ENCODE measurements at regions not wholly inside any gene's neighbourhood (a gene's known extent, or its start where the extent isn't known, plus 50 kb on each side); places are given as distances from the start of the nearest gene placed in this dataset.

DNA sequence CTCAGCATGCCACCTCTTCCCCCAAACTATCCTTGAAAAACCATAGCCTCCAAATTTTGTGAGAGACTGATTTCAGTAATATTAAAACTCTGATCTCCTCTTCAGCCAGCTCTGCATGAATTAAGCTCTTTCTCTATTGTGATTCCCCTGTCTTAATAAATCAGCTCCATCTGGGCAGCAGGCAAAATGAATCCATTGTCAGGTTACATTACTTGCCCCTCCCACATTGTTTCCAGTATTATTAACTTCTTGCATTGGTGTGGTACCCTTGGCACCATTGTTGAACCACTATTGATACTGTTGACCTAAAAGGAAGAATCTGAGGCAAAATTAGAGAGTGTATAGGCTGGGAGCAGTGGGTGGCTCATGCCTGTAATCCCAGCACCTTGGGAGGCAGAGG is 512.2 kb upstream of the VRK2 start:
- no peak overlapping the region for H3K27ac ChIP-seq
- H3K4me2 ChIP-seq: no peak overlapping the region
- DNase-seq: no peak
- no peak overlapping the region for H2AFZ ChIP-seq
- no peaks in the 10 kb centered on the region for H3F3A ChIP-seq (ENCODE audit: insufficient read depth, low read depth)
- BruUV-seq (replicated peaks): no TSS peak
- intact Hi-C loops (cut with micrococcal nuclease; ENCODE audit: unreplicated experiment): no loop called here
- no peaks in the 10 kb centered on the region for H3K79me2 ChIP-seq (ENCODE audit: low read depth)
- H3K4me1 ChIP-seq (replicated peaks; ENCODE audit: insufficient read depth): no peaks in the 10 kb centered on the region
- no peaks in the 10 kb centered on the region for H3K36me3 ChIP-seq (ENCODE audit: low read depth)
- no peaks in the 10 kb centered on the region for H3K9me2 ChIP-seq (ENCODE audit: insufficient read depth)
- ChIA-PET POLR2A (ENCODE audit: unreplicated experiment) (no interaction called here), CTCF (no interaction called here)
- H3K9me3 ChIP-seq (ENCODE audit: insufficient read depth, low read depth): no peaks in the 10 kb centered on the region
- no peaks in the 10 kb centered on the region for H4K20me1 ChIP-seq (ENCODE audit: insufficient read depth)
- TF ChIP-seq, protein P1, sequence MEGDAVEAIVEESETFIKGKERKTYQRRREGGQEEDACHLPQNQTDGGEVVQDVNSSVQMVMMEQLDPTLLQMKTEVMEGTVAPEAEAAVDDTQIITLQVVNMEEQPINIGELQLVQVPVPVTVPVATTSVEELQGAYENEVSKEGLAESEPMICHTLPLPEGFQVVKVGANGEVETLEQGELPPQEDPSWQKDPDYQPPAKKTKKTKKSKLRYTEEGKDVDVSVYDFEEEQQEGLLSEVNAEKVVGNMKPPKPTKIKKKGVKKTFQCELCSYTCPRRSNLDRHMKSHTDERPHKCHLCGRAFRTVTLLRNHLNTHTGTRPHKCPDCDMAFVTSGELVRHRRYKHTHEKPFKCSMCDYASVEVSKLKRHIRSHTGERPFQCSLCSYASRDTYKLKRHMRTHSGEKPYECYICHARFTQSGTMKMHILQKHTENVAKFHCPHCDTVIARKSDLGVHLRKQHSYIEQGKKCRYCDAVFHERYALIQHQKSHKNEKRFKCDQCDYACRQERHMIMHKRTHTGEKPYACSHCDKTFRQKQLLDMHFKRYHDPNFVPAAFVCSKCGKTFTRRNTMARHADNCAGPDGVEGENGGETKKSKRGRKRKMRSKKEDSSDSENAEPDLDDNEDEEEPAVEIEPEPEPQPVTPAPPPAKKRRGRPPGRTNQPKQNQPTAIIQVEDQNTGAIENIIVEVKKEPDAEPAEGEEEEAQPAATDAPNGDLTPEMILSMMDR (conservative IDR thresholded peaks at IDR 0.05): no peak
- TF ChIP-seq EZH2 (IDR thresholded peaks at IDR 0.05; ENCODE audit: low read depth): no peak
- no peaks in the 10 kb centered on the region for H3K27me3 ChIP-seq (ENCODE audit: insufficient read depth, low read depth)
- H3K4me3 ChIP-seq: no peak overlapping the region

DNA sequence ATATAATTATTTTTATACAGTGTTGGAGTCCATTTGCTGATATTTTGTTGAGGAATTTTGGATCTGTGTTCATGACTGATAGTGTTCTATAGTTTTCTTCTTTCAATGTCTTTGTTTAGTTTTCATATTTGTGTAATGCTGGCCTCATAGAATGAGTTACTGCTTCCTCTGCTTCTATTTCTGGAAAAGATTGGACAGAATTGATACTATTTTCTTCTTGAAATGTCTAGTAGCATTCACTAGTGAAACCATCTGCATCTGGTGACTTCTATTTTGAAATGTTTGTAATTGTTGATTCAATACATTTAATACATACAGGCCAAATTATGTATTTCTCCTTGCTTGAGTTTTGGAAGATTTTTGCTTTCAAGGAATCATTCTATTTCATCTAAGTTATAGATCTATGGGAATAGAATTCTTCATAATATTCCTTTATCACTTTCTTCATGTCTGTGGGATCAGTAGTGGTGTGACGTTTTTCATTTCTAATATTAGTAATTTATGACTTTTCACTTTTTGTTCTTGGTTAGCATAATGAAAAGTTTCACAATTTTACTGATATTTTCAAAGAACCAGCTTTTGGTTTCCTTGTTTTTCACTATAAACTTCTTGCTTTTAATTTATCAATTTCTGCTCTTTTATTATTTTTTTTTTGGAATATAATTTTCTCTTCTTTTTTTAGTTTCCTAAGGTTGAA is 509.9 kb upstream of the VRK2 start:
- Histone ChIP-seq H2AFZ (no peak overlapping the region), H3K9me2 (ENCODE audit: insufficient read depth) (no peaks in the 10 kb centered on the region), H3K4me2 (no peak overlapping the region), H3K79me2 (ENCODE audit: low read depth) (no peaks in the 10 kb centered on the region), H3F3A (ENCODE audit: insufficient read depth, low read depth) (no peaks in the 10 kb centered on the region), H3K4me3 (no peak overlapping the region), H3K27me3 (ENCODE audit: insufficient read depth, low read depth) (no peaks in the 10 kb centered on the region), H3K27ac (no peak overlapping the region), H4K20me1 (ENCODE audit: insufficient read depth) (no peaks in the 10 kb centered on the region), H3K4me1 (replicated peaks; ENCODE audit: insufficient read depth) (no peaks in the 10 kb centered on the region), H3K9me3 (ENCODE audit: insufficient read depth, low read depth) (no peaks in the 10 kb centered on the region), H3K36me3 (ENCODE audit: low read depth) (no peaks in the 10 kb centered on the region)
- BruUV-seq (replicated peaks): no TSS peak
- ChIA-PET POLR2A (ENCODE audit: unreplicated experiment) (no interaction called here), CTCF (no interaction called here)
- DNase-seq: no peak
- intact Hi-C loops (cut with micrococcal nuclease; ENCODE audit: unreplicated experiment): no loop called here
- no peak for TF ChIP-seq EZH2 (IDR thresholded peaks at IDR 0.05; ENCODE audit: low read depth)
- TF ChIP-seq, protein P1 (conservative IDR thresholded peaks at IDR 0.05): no peak

DNA sequence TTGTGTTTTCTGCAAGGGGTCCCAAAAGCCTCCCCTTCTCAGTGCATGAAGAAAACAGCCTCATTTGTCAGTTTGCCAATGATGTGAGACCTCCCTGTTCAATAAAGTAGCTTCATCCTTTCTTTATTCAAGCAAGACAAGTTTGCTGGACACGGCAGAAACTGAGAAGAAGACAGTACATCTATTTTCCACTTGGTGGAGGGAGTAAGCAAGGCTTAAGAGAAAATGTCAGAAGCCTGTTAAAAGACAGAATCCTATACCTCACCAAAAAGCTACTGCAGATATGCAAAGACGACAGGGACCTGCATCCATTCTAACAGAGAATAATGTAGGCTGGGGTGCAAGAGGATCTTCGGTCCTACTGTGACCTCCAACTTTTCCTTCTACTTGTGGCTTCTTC is 506.8 kb upstream of the VRK2 start:
- no peak overlapping the region for H3K4me3 ChIP-seq
- intact Hi-C loops (cut with micrococcal nuclease; ENCODE audit: unreplicated experiment): no loop called here
- H3K9me3 ChIP-seq (ENCODE audit: insufficient read depth, low read depth): no peaks in the 10 kb centered on the region
- H2AFZ ChIP-seq: peak overlapping the region; percentile 36; the same call in 1 of the 2 replicates
- H3F3A ChIP-seq (ENCODE audit: insufficient read depth, low read depth): no peaks in the 10 kb centered on the region
- BruUV-seq (replicated peaks): no TSS peak
- DNase-seq: no peak
- no peaks in the 10 kb centered on the region for H3K9me2 ChIP-seq (ENCODE audit: insufficient read depth)
- ChIA-PET POLR2A (ENCODE audit: unreplicated experiment) (no interaction called here), CTCF (no interaction called here)
- H3K27ac ChIP-seq: no peak overlapping the region
- H3K4me1 ChIP-seq (replicated peaks; ENCODE audit: insufficient read depth): no peaks in the 10 kb centered on the region
- no peaks in the 10 kb centered on the region for H3K27me3 ChIP-seq (ENCODE audit: insufficient read depth, low read depth)
- H4K20me1 ChIP-seq (ENCODE audit: insufficient read depth): no peaks in the 10 kb centered on the region
- no peaks in the 10 kb centered on the region for H3K79me2 ChIP-seq (ENCODE audit: low read depth)
- no peak overlapping the region for H3K4me2 ChIP-seq
- TF ChIP-seq EZH2 (IDR thresholded peaks at IDR 0.05; ENCODE audit: low read depth): no peak
- TF ChIP-seq, protein P1 (conservative IDR thresholded peaks at IDR 0.05): no peak
- no peaks in the 10 kb centered on the region for H3K36me3 ChIP-seq (ENCODE audit: low read depth)

Measured in PC-9 (cell line).